Fibroblast of peridontal ligament (primary cell): ENCODE measurements at regions not wholly inside any gene's neighbourhood (a gene's known extent, or its start where the extent isn't known, plus 50 kb on each side); places are given as distances from the start of the nearest gene placed in this dataset.
"Not testable (repeated sequence)": the region's sequence is repeated elsewhere in the genome, so short reads cannot be mapped to it uniquely, and the experiment has no call there.

ENCODE experiments used
- DNase-seq: peaks from one replicate; pipeline ENCODE4 v3.0.0-alpha.2; 2010; ENCODE audit errors: extremely low read depth

GRCh38 chr14:85129921-85130320, 400.0 kb upstream of the FLRT2 start:
- peak; percentile 36 for DNase-seq

- DNase-seq = no peak
These were observed 398.6 kb upstream of the FLRT2 start for GRCh38 chr14:85131226-85131922.

- DNase-seq = no peak
These were observed 387.0 kb upstream of the FLRT2 start for GRCh38 chr14:85142982-85143381.

GRCh38 chr14:85146779-85147178, 383.2 kb upstream of the FLRT2 start:
- DNase-seq = no peak

- no peak for DNase-seq
These were observed 379.8 kb upstream of the FLRT2 start for GRCh38 chr14:85150166-85150565.

GRCh38 chr14:85154714-85155113, 375.2 kb upstream of the FLRT2 start:
- no peak for DNase-seq

GRCh38 chr14:85156319-85156718, 373.6 kb upstream of the FLRT2 start:
- DNase-seq = no peak

- DNase-seq = no peak
These were observed 370.2 kb upstream of the FLRT2 start for GRCh38 chr14:85159726-85160125.

GRCh38 chr14:85165094-85165493, 364.9 kb upstream of the FLRT2 start:
- no peak for DNase-seq

- no peak for DNase-seq
These were observed 360.6 kb upstream of the FLRT2 start for GRCh38 chr14:85169381-85169780.

- no peak for DNase-seq
These were observed 357.7 kb upstream of the FLRT2 start for GRCh38 chr14:85172290-85172689.

- no peak for DNase-seq
These were observed 357.0 kb upstream of the FLRT2 start for GRCh38 chr14:85172889-85173477.

- DNase-seq = peak; percentile 73
These were observed 354.4 kb upstream of the FLRT2 start for GRCh38 chr14:85175556-85175955.

GRCh38 chr14:85178864-85179263, 351.1 kb upstream of the FLRT2 start:
- no peak for DNase-seq

GRCh38 chr14:85180876-85181275, 349.1 kb upstream of the FLRT2 start:
- DNase-seq = no peak

- DNase-seq = no peak
These were observed 347.7 kb upstream of the FLRT2 start for GRCh38 chr14:85182282-85182681.

- DNase-seq = no peak
These were observed 343.9 kb upstream of the FLRT2 start for GRCh38 chr14:85186082-85186481.

GRCh38 chr14:85187521-85187920, 342.4 kb upstream of the FLRT2 start:
- no peak for DNase-seq

GRCh38 chr14:85188836-85189235, 341.1 kb upstream of the FLRT2 start:
- no peak for DNase-seq

- not testable (repeated sequence) for DNase-seq
These were observed 340.7 kb upstream of the FLRT2 start for GRCh38 chr14:85189253-85189652.

- no peak for DNase-seq
These were observed 339.7 kb upstream of the FLRT2 start for GRCh38 chr14:85190251-85190650.

GRCh38 chr14:85191986-85192385, 338.0 kb upstream of the FLRT2 start:
- DNase-seq = no peak

- peak; percentile 35 for DNase-seq
These were observed 334.0 kb upstream of the FLRT2 start for GRCh38 chr14:85195872-85196477.
